Peyer's patch (tissue), 4 donors: ENCODE measurements at regions not wholly inside any gene's neighbourhood (a gene's known extent, or its start where the extent isn't known, plus 50 kb on each side); places are given as distances from the start of the nearest gene placed in this dataset.
"Not testable (repeated sequence)": the region's sequence is repeated elsewhere in the genome, so short reads cannot be mapped to it uniquely, and the experiment has no call there.

Experiments used
- DNase-seq, 3 donors: peaks; one replicate each; pipeline ENCODE4 v3.0.0-alpha.2; 2017 to 2019
- H3K27ac ChIP-seq, 4 donors: fragments of 200-600 bp; sonication (generic); one replicate each; pipeline ENCODE4 v1.5.1; 2016 to 2019
- H3K27me3 ChIP-seq, 2 donors: fragments of 200-600 bp; sonication (generic); one replicate each; pipeline ENCODE4 v1.5.1; 2019
- H3K36me3 ChIP-seq, 3 donors: fragments of 200-600 bp; sonication (generic); one replicate each; pipeline ENCODE4 v1.5.1; 2016 to 2019
- H3K4me1 ChIP-seq, 4 donors: fragments of 200-600 bp; sonication (generic); one replicate each; pipeline ENCODE4 v1.5.1; 2016 to 2019
- H3K4me3 ChIP-seq, 4 donors: fragments of 200-600 bp; sonication (generic); 1 replicate in 3 of 4; 2 replicates in 1 of 4; pipeline ENCODE4 v1.5.1; 2016 to 2019; ENCODE audit warnings: mild to moderate bottlenecking in 1 of 4
- H3K9me3 ChIP-seq, 4 donors: fragments of 200-600 bp; sonication (generic); one replicate each; pipeline ENCODE4 v1.5.1; 2016 to 2019; ENCODE audit warnings: mild to moderate bottlenecking in 1 of 4
- CTCF ChIP-seq, 6 experiments: fragments of 450-650 bp in 4 of 6; fragments of 200-600 bp in 2 of 6; sonication (generic) in 1 of 6; IDR thresholded peaks; one replicate each; pipeline ENCODE4 v1.5.1; 2017 to 2019; ENCODE audit warnings: antibody characterized with exemption in 6 of 6, mild to moderate bottlenecking in 3 of 6, moderate library complexity in 1 of 6
- POLR2A ChIP-seq, 2 donors: fragments of 450-650 bp; IDR thresholded peaks; one replicate each; pipeline ENCODE4 v1.5.1; 2017; ENCODE audit warnings: antibody characterized with exemption in 2 of 2, mild to moderate bottlenecking in 2 of 2, moderate library complexity in 2 of 2

DNA sequence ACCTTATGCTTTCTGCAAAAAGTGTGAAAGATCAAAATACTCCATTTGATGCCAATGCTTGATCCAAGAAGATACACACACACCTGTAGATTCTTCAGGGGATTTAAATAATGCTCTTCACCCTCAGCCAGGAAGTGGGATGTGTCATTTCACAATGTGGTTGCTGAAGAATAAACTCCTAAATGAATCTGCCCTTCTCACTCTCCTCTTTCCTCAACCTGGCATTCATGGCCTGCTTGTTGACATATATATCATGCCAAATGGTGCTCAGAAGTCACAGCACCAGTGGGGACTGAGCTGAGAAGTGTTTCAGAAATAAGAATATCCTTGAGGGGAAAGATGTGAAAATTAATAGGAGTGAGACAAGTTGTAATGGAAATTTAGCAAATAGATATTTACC is 146.6 kb upstream of the ARHGEF26 start:
- no peak for DNase-seq
- Histone ChIP-seq H3K27me3 (no peaks in the 10 kb centered on the region), H3K27ac (no peak overlapping the region), H3K9me3 (no peaks in the 10 kb centered on the region), H3K4me3 (no peak overlapping the region), H3K4me1 (no peaks in the 10 kb centered on the region), H3K36me3 (no peaks in the 10 kb centered on the region)
- TF ChIP-seq POLR2A (IDR thresholded peaks at IDR 0.05) (no peak), CTCF (IDR thresholded peaks at IDR 0.05) (no peak)

GRCh38 chr3:153976891-153977554 is 144.2 kb upstream of the ARHGEF26 start:
- Histone ChIP-seq H3K27me3 (no peaks in the 10 kb centered on the region), H3K36me3 (no peaks in the 10 kb centered on the region), H3K4me3 (no peak overlapping the region), H3K4me1 (no peaks in the 10 kb centered on the region), H3K27ac (no peak overlapping the region), H3K9me3 (no peaks in the 10 kb centered on the region)
- no peak for TF ChIP-seq POLR2A (IDR thresholded peaks at IDR 0.05)
- TF ChIP-seq CTCF (IDR thresholded peaks at IDR 0.05) = no peak
- DNase-seq = no peak

DNA sequence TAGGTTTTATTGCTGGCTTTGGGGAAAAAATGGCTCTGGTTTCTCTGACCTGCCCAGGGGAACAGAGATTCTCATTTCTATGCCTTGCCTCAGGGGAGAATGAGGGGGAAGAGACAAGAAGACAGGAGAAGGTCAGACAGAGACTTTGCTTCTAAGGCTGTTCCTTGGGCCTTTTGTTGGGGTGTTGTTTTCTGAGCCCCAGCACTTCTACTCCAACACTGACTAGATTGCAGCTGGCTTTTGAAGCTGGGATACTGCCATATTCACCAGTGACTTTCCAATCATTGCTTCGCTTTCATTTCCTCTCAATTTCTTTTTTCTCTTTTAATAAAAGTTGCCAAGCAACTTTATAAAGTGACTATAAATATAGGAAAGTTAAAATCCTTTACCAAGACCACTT is 143.2 kb upstream of the ARHGEF26 start:
- Histone ChIP-seq H3K36me3 (no peaks in the 10 kb centered on the region), H3K27ac (no peak overlapping the region), H3K4me1 (no peaks in the 10 kb centered on the region), H3K27me3 (no peaks in the 10 kb centered on the region), H3K9me3 (no peaks in the 10 kb centered on the region), H3K4me3 (no peak overlapping the region)
- TF ChIP-seq POLR2A (IDR thresholded peaks at IDR 0.05) (no peak), CTCF (IDR thresholded peaks at IDR 0.05) (no peak)
- no peak for DNase-seq

DNA sequence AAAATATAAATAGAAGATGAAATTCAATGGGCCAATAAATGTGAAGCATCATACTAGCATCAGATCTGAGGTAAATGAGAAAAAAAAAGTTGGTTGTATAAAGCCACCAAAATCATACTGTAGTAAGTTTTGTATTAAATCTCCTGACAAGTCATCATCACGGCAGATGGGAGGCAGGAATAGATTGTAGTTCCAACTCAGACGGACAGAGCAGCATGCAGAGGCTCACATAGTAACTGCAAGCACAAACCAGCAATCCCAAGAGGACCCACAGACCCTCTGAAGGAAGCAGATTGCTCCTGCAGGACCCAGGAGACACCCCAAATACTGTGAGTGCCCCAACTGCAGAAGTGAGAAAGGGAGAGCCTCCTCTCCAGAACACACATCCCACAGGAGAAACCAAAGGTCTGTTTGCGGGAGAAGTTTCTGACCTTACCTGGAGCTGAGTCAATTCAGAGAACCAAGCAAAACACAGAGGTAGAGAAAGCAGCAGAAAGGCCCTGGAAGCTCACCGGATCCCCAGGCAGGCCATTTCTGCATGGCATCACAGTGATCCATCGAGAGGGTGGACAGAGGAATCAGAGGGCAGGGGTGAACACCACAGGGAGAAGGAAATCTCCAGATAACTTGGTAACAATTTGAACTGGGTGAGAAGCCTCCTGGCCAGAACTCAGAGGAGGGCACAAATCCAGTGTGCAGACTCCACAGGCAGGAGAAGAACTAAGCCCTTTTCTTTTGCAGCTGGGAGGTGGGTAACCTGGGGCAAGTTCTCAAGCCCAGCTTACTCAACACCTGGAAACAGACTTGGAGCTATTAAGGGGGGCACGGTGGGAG is 141.6 kb upstream of the ARHGEF26 start:
- no peak for TF ChIP-seq POLR2A (IDR thresholded peaks at IDR 0.05)
- no peak for TF ChIP-seq CTCF (IDR thresholded peaks at IDR 0.05)
- no peak overlapping the region for H3K4me3 ChIP-seq
- no peaks in the 10 kb centered on the region for H3K27me3 ChIP-seq
- no peak overlapping the region for H3K27ac ChIP-seq
- H3K9me3 ChIP-seq = no peaks in the 10 kb centered on the region
- H3K36me3 ChIP-seq = no peaks in the 10 kb centered on the region
- H3K4me1 ChIP-seq = no peaks in the 10 kb centered on the region
- DNase-seq = no peak

GRCh38 chr3:153980252-153980590 is 141.0 kb upstream of the ARHGEF26 start:
- Histone ChIP-seq H3K27ac (no peak overlapping the region), H3K9me3 (no peaks in the 10 kb centered on the region), H3K27me3 (no peaks in the 10 kb centered on the region), H3K4me3 (no peak overlapping the region), H3K4me1 (no peaks in the 10 kb centered on the region), H3K36me3 (no peaks in the 10 kb centered on the region)
- TF ChIP-seq CTCF (IDR thresholded peaks at IDR 0.05) (no peak), POLR2A (IDR thresholded peaks at IDR 0.05) (no peak)
- DNase-seq = peak in 2 of 3 donors; percentile 71

DNA sequence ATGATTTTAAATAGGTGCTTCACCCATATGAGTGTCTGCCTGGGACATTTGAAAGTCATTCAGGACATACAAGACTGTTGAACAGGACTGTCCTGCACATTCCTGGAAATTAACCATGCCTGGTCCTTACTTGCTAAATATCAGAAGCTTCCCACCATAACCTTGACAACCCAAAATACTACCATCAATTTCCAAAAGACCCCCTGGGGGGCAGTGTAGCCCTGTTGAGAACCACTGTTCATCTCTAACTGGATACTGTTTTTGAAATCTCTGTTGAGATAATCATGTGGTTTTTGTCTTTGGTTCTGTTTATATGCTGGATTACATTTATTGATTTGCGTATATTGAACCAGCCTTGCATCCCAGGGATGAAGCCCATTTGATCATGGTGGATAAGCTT is 123.8 kb upstream of the ARHGEF26 start:
- not testable (repeated sequence) for DNase-seq

More for the DNA sequence above, 123.8 kb upstream of the ARHGEF26 start:
- H3K9me3 ChIP-seq, H3K36me3 ChIP-seq, H3K27me3 ChIP-seq, H3K4me3 ChIP-seq, H3K4me1 ChIP-seq, H3K27ac ChIP-seq: not testable (repeated sequence)
